ENCODE measurements at regions not wholly inside any gene's neighbourhood (a gene's known extent, or its start where the extent isn't known, plus 50 kb on each side); places are given as distances from the start of the nearest gene placed in this dataset.

DNA sequence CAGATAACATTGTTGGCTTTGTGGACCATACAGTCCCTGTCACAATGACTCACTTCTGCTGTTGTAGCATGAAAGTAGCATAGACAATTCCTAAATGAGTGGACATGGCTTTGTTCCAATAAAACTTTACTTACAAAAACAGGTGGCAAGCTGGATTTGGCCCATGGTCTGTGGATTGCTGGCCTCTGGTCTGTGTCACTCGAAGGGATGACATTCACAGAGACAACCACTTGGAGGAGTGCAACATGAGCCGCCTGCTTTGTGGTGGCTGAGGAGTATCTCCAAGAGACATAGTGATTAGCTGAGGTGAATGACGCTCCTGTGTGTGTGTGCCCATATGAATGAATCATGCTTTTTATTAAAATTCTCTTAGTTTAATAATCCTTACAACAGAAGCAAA is 81.3 kb upstream of the NRXN3 start:
- Histone ChIP-seq H3K36me3 (ENCODE audit: control insufficient read depth, insufficient read depth, low read length) (no peaks in the 10 kb centered on the region), H3K4me3 (ENCODE audit: low read depth, low read length) (no peak overlapping the region), H3K27me3 (ENCODE audit: control insufficient read depth, insufficient read depth, low read length) (no peaks in the 10 kb centered on the region)
- no peak for DNase-seq (ENCODE audit: low read depth)
- TF ChIP-seq, protein P1, sequence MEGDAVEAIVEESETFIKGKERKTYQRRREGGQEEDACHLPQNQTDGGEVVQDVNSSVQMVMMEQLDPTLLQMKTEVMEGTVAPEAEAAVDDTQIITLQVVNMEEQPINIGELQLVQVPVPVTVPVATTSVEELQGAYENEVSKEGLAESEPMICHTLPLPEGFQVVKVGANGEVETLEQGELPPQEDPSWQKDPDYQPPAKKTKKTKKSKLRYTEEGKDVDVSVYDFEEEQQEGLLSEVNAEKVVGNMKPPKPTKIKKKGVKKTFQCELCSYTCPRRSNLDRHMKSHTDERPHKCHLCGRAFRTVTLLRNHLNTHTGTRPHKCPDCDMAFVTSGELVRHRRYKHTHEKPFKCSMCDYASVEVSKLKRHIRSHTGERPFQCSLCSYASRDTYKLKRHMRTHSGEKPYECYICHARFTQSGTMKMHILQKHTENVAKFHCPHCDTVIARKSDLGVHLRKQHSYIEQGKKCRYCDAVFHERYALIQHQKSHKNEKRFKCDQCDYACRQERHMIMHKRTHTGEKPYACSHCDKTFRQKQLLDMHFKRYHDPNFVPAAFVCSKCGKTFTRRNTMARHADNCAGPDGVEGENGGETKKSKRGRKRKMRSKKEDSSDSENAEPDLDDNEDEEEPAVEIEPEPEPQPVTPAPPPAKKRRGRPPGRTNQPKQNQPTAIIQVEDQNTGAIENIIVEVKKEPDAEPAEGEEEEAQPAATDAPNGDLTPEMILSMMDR (IDR thresholded peaks at IDR 0.05; ENCODE audit: insufficient read depth, low read length, poor library complexity, severe bottlenecking): no peak

DNA sequence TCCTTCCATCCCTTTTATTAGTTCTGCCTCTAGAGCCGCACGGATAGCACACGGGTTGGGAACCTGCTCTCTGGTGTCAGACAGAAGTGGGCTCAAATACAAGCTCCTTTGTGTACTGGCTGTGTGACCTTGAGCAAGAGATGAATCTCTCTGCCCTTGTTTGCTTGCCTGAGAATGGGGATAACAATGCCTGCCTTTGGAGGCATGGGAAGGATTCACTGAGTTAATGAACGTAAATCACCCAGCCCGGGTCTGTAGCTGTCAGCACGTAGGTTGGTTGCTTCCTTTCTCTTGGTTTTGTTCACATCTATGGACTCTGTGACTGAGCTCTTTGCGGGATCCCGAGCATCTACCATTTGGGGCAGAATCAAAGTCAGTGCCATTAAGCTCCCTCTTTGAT is 79.3 kb upstream of the NRXN3 start:
- Histone ChIP-seq H3K36me3 (ENCODE audit: control insufficient read depth, insufficient read depth, low read length) (no peaks in the 10 kb centered on the region), H3K4me3 (ENCODE audit: low read depth, low read length) (no peak overlapping the region), H3K27me3 (ENCODE audit: control insufficient read depth, insufficient read depth, low read length) (no peaks in the 10 kb centered on the region)
- no peak for DNase-seq (ENCODE audit: low read depth)
- TF ChIP-seq, protein P1 (IDR thresholded peaks at IDR 0.05; ENCODE audit: insufficient read depth, low read length, poor library complexity, severe bottlenecking): no peak

DNA sequence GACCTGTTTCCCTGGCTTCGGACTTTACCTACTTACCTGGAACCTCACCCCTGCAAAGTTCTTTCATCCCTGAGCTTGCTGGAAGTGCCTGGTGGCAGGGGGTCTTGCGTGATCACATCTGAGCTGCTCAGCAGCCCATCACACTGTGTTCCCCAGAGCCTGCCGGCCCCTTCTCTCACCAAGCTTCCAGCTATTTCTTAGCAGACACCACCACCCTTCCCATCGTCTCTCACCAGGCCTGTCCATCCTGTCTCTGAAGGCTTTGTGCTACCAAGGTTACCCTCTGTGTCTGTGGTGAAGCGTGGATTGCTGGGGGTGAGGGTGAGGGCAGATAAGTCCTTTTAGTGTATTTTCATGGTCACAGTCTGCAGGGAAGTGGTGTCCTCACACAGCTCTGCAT is 78.8 kb upstream of the NRXN3 start:
- Histone ChIP-seq H3K4me3 (ENCODE audit: low read depth, low read length) (no peak overlapping the region), H3K36me3 (ENCODE audit: control insufficient read depth, insufficient read depth, low read length) (no peaks in the 10 kb centered on the region), H3K27me3 (ENCODE audit: control insufficient read depth, insufficient read depth, low read length) (no peaks in the 10 kb centered on the region)
- DNase-seq (ENCODE audit: low read depth): no peak
- TF ChIP-seq, protein P1 (IDR thresholded peaks at IDR 0.05; ENCODE audit: insufficient read depth, low read length, poor library complexity, severe bottlenecking): no peak

- Histone ChIP-seq H3K36me3 (ENCODE audit: control insufficient read depth, insufficient read depth, low read length) (no peaks in the 10 kb centered on the region), H3K4me3 (ENCODE audit: low read depth, low read length) (no peak overlapping the region), H3K27me3 (ENCODE audit: control insufficient read depth, insufficient read depth, low read length) (no peaks in the 10 kb centered on the region)
- TF ChIP-seq, protein P1 (IDR thresholded peaks at IDR 0.05; ENCODE audit: insufficient read depth, low read length, poor library complexity, severe bottlenecking): no peak
- no peak for DNase-seq (ENCODE audit: low read depth)
Measured at GRCh38 chr14:78092040-78092439, 78.1 kb upstream of the NRXN3 start.

DNA sequence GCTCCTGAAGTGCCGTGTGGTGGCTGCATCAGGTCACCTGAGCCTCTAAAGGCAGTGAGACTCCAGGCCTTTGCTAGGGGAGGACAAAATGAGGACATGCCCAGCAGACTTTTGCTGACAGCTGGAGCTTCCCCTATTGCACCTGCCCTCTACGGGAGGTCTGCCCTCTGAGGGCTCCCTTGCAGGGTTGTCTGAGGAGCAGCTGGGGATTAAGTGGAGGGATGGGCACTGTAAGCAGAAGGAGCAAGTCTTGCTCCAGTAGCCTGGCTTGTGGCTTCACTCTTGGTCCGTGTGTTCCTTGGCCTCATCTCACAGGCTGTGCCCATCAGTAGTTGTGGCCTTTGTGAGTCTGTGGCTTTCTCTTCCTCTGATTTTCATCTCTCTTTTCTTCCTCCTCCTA is 66.9 kb upstream of the NRXN3 start:
- Histone ChIP-seq H3K4me3 (ENCODE audit: low read depth, low read length) (no peak overlapping the region), H3K36me3 (ENCODE audit: control insufficient read depth, insufficient read depth, low read length) (no peaks in the 10 kb centered on the region), H3K27me3 (ENCODE audit: control insufficient read depth, insufficient read depth, low read length) (no peaks in the 10 kb centered on the region)
- TF ChIP-seq, protein P1 (IDR thresholded peaks at IDR 0.05; ENCODE audit: insufficient read depth, low read length, poor library complexity, severe bottlenecking): no peak
- no peak for DNase-seq (ENCODE audit: low read depth)

GRCh38 chr14:78104160-78104559 is 66.0 kb upstream of the NRXN3 start:
- TF ChIP-seq, protein P1 (IDR thresholded peaks at IDR 0.05; ENCODE audit: insufficient read depth, low read length, poor library complexity, severe bottlenecking): no peak
- Histone ChIP-seq H3K36me3 (ENCODE audit: control insufficient read depth, insufficient read depth, low read length) (no peaks in the 10 kb centered on the region), H3K4me3 (ENCODE audit: low read depth, low read length) (no peak overlapping the region), H3K27me3 (ENCODE audit: control insufficient read depth, insufficient read depth, low read length) (no peaks in the 10 kb centered on the region)
- DNase-seq (ENCODE audit: low read depth): no peak

Measured in kidney epithelial cell (primary cell).